Hematopoietic multipotent progenitor cell treated with erythropoietin and hydrocortisone succinate and interleukin-3 and kit ligand, for 4 days (in vitro differentiated cells): ENCODE measurements at regions not wholly inside any gene's neighbourhood (a gene's known extent, or its start where the extent isn't known, plus 50 kb on each side); places are given as distances from the start of the nearest gene placed in this dataset.
"Not testable (repeated sequence)": the region's sequence is repeated elsewhere in the genome, so short reads cannot be mapped to it uniquely, and the experiment has no call there.

Experiments used
- DNase-seq: peaks from one replicate; pipeline ENCODE4 v3.0.0-alpha.2; 2015

GRCh38 chr2:47650001-47650535, 79.3 kb upstream of the KCNK12 start:
- DNase-seq = no peak

GRCh38 chr2:47645246-47645645, 74.5 kb upstream of the KCNK12 start:
- no peak for DNase-seq

GRCh38 chr2:47644351-47644750, 73.6 kb upstream of the KCNK12 start:
- DNase-seq = no peak

GRCh38 chr2:47641366-47641765, 70.6 kb upstream of the KCNK12 start:
- no peak for DNase-seq

GRCh38 chr2:47640356-47640755, 69.6 kb upstream of the KCNK12 start:
- DNase-seq = no peak

- peak; percentile 9 for DNase-seq
These were observed 68.7 kb upstream of the KCNK12 start for GRCh38 chr2:47639467-47639866.

GRCh38 chr2:47638430-47638829, 67.6 kb upstream of the KCNK12 start:
- no peak for DNase-seq

- DNase-seq = no peak
These were observed 65.9 kb upstream of the KCNK12 start for GRCh38 chr2:47636596-47637264.

GRCh38 chr2:47636176-47636575, 65.4 kb upstream of the KCNK12 start:
- no peak for DNase-seq

- no peak for DNase-seq
These were observed 62.0 kb upstream of the KCNK12 start for GRCh38 chr2:47632754-47633153.

GRCh38 chr2:47631792-47632398, 61.1 kb upstream of the KCNK12 start:
- DNase-seq = no peak

- no peak for DNase-seq
These were observed 60.5 kb upstream of the KCNK12 start for GRCh38 chr2:47631306-47631705.

GRCh38 chr2:47629501-47630460, 59.0 kb upstream of the KCNK12 start:
- no peak for DNase-seq

GRCh38 chr2:47628904-47629303, 58.1 kb upstream of the KCNK12 start:
- DNase-seq = no peak

GRCh38 chr2:47626664-47627063, 55.9 kb upstream of the KCNK12 start:
- DNase-seq = no peak

GRCh38 chr2:47623140-47623539, 52.4 kb upstream of the KCNK12 start:
- DNase-seq = not testable (repeated sequence)

GRCh38 chr2:47620770-47621437, 50.1 kb upstream of the KCNK12 start:
- DNase-seq = no peak
